Peyer's patch (tissue), 4 donors: ENCODE measurements at regions not wholly inside any gene's neighbourhood (a gene's known extent, or its start where the extent isn't known, plus 50 kb on each side); places are given as distances from the start of the nearest gene placed in this dataset.

Experiments
- CTCF ChIP-seq, 6 experiments: fragments of 450-650 bp in 4 of 6; fragments of 200-600 bp in 2 of 6; sonication (generic) in 1 of 6; IDR thresholded peaks; one replicate each; pipeline ENCODE4 v1.5.1; 2017 to 2019; ENCODE audit warnings: antibody characterized with exemption in 6 of 6, mild to moderate bottlenecking in 3 of 6, moderate library complexity in 1 of 6
- POLR2A ChIP-seq, 2 donors: fragments of 450-650 bp; IDR thresholded peaks; one replicate each; pipeline ENCODE4 v1.5.1; 2017; ENCODE audit warnings: antibody characterized with exemption in 2 of 2, mild to moderate bottlenecking in 2 of 2, moderate library complexity in 2 of 2

GRCh38 chr1:29739176-29739575 lies 502.9 kb downstream of the PTPRU start:
- no peak for TF ChIP-seq POLR2A (IDR thresholded peaks at IDR 0.05)
- no peak for TF ChIP-seq CTCF (IDR thresholded peaks at IDR 0.05)
